ENCODE measurements at regions not wholly inside any gene's neighbourhood (a gene's known extent, or its start where the extent isn't known, plus 50 kb on each side); places are given as distances from the start of the nearest gene placed in this dataset.

- no peak for DNase-seq (ENCODE audit: low read depth in 2 of 2)
Measured at GRCh38 chr22:48644108-48644507, 1183.6 kb downstream of the BRD1 start.

GRCh38 chr22:48643066-48643731 is 1184.5 kb downstream of the BRD1 start:
- no peak for DNase-seq (ENCODE audit: low read depth in 2 of 2)

GRCh38 chr22:48642550-48642949 is 1185.1 kb downstream of the BRD1 start:
- no peak for DNase-seq (ENCODE audit: low read depth in 2 of 2)

GRCh38 chr22:48641906-48642475 is 1185.7 kb downstream of the BRD1 start:
- DNase-seq (ENCODE audit: low read depth in 2 of 2): no peak

- DNase-seq (ENCODE audit: low read depth in 2 of 2): no peak
Measured at GRCh38 chr22:48640890-48641841, 1186.5 kb downstream of the BRD1 start.

- no peak for DNase-seq (ENCODE audit: low read depth in 2 of 2)
Measured at GRCh38 chr22:48639896-48640748, 1187.6 kb downstream of the BRD1 start.

GRCh38 chr22:48639021-48639795 is 1188.5 kb downstream of the BRD1 start:
- DNase-seq (ENCODE audit: low read depth in 2 of 2): no peak

- no peak for DNase-seq (ENCODE audit: low read depth in 2 of 2)
Measured at GRCh38 chr22:48637231-48637630, 1190.4 kb downstream of the BRD1 start.

- no peak for DNase-seq (ENCODE audit: low read depth in 2 of 2)
Measured at GRCh38 chr22:48636746-48637145, 1190.9 kb downstream of the BRD1 start.

- DNase-seq (ENCODE audit: low read depth in 2 of 2): no peak
Measured at GRCh38 chr22:48635816-48636215, 1191.9 kb downstream of the BRD1 start.

GRCh38 chr22:48635031-48635430 is 1192.6 kb downstream of the BRD1 start:
- DNase-seq (ENCODE audit: low read depth in 2 of 2): no peak

GRCh38 chr22:48633996-48634836 is 1193.5 kb downstream of the BRD1 start:
- DNase-seq (ENCODE audit: low read depth in 2 of 2): no peak

GRCh38 chr22:48632646-48633246 is 1194.9 kb downstream of the BRD1 start:
- no peak for DNase-seq (ENCODE audit: low read depth in 2 of 2)

- no peak for DNase-seq (ENCODE audit: low read depth in 2 of 2)
Measured at GRCh38 chr22:48631288-48631863, 1196.3 kb downstream of the BRD1 start.

GRCh38 chr22:48630848-48631247 is 1196.8 kb downstream of the BRD1 start:
- no peak for DNase-seq (ENCODE audit: low read depth in 2 of 2)

- no peak for DNase-seq (ENCODE audit: low read depth in 2 of 2)
Measured at GRCh38 chr22:48630433-48630754, 1197.3 kb downstream of the BRD1 start.

GRCh38 chr22:48629631-48630432 is 1197.8 kb downstream of the BRD1 start:
- DNase-seq (ENCODE audit: low read depth in 2 of 2): no peak

- no peak for DNase-seq (ENCODE audit: low read depth in 2 of 2)
Measured at GRCh38 chr22:48628891-48629543, 1198.7 kb downstream of the BRD1 start.
